H1 (cell line): ENCODE measurements at regions not wholly inside any gene's neighbourhood (a gene's known extent, or its start where the extent isn't known, plus 50 kb on each side); places are given as distances from the start of the nearest gene placed in this dataset.

Source experiments
- CTCF ChIA-PET: fragments of 300-600 bp; sonication (Branson Sonifier 250); formaldehyde crosslinking; loops from one replicate; lab custom pipeline; 2021; ENCODE audit not compliant: partially characterized antibody; lab: Charles Lee
- POLR2A ChIA-PET: fragments of 300-600 bp; sonication (Branson Sonifier 250); formaldehyde crosslinking; loops from one replicate; lab custom pipeline; 2021; ENCODE audit warnings: inconsistent platforms; ENCODE audit not compliant: partially characterized antibody; lab: Charles Lee
- DNase-seq, 2 experiments: peaks; one replicate each; pipeline versions ENCODE4 v3.0.0 to v3.0.0-alpha.2; 2010 to 2022; ENCODE audit warnings: low spot score in 2 of 2, low read depth in 1 of 2, mixed read lengths in 1 of 2
- FAIRE-seq: peaks from 2 replicates; lab custom pipeline; 2011; peaks lifted over from hg19 to GRCh38; lab: Jason Lieb, UNC
- H2AFZ ChIP-seq: 2 replicates; pipeline ENCODE4 v1.8.1; 2012; ENCODE audit warnings: low read length, inconsistent platforms
- H2AK5ac ChIP-seq: 2 replicates; pipeline ENCODE4 v1.6.1; 2013; ENCODE audit warnings: low read depth, low read length
- H2BK120ac ChIP-seq: replicated peaks from 2 replicates; pipeline ENCODE3; 2013; ENCODE audit warnings: low read depth, low read length, inconsistent platforms
- H2BK12ac ChIP-seq: 2 replicates; pipeline ENCODE4 v1.6.1; 2013; ENCODE audit warnings: low read depth, low read length
- H2BK15ac ChIP-seq: 2 replicates; pipeline ENCODE4 v1.6.1; 2013; ENCODE audit warnings: low read length
- H2BK20ac ChIP-seq: 2 replicates; pipeline ENCODE4 v1.6.1; 2013; ENCODE audit warnings: low read length
- H2BK5ac ChIP-seq: 2 replicates; pipeline ENCODE4 v1.6.1; 2013; ENCODE audit warnings: low read depth, low read length
- H3K14ac ChIP-seq: 2 replicates; pipeline ENCODE4 v1.6.1; 2013; ENCODE audit warnings: inconsistent platforms; ENCODE audit not compliant: insufficient read length
- H3K18ac ChIP-seq: 2 replicates; pipeline ENCODE4 v1.6.1; 2013; ENCODE audit warnings: low read length; ENCODE audit errors: extremely low read depth
- H3K23ac ChIP-seq: 2 replicates; pipeline ENCODE4 v1.6.1; 2013; ENCODE audit warnings: inconsistent platforms; ENCODE audit not compliant: insufficient read length
- H3K23me2 ChIP-seq: 2 replicates; pipeline ENCODE4 v1.6.1; 2013; ENCODE audit warnings: low read depth, low read length
- H3K27ac ChIP-seq: 2 replicates; pipeline ENCODE4 v1.6.1; 2011; ENCODE audit warnings: low read depth, low read length, inconsistent platforms
- H3K27me3 ChIP-seq, 4 experiments: replicated peaks in 1 of 4; 1 replicate in 1 of 4; 2 replicates in 3 of 4; pipeline versions ENCODE4 v1.6.1 to v1.8.1; 2011 to 2013; ENCODE audit warnings: low read length in 3 of 4, mild to moderate bottlenecking in 3 of 4, inconsistent platforms in 2 of 4, mixed read lengths in 2 of 4, moderate library complexity in 1 of 4; ENCODE audit not compliant: control insufficient read depth in 3 of 4, insufficient read depth in 3 of 4; ENCODE audit errors: extremely low read depth in 1 of 4
- H3K36me3 ChIP-seq, 4 experiments: 2 replicates each; pipeline versions ENCODE4 v1.6.1 to v1.8.1; 2011 to 2013; ENCODE audit warnings: mild to moderate bottlenecking in 4 of 4, low read length in 3 of 4, moderate library complexity in 2 of 4, control low read depth in 1 of 4, inconsistent platforms in 1 of 4; ENCODE audit not compliant: insufficient read depth in 4 of 4, control insufficient read depth in 2 of 4
- H3K4ac ChIP-seq: replicated peaks from 2 replicates; pipeline ENCODE3; 2013; ENCODE audit warnings: low read length, low read depth, mixed read lengths, inconsistent platforms; ENCODE audit not compliant: insufficient read length
- H3K4me1 ChIP-seq, 4 experiments: replicated peaks in 1 of 4; 1 replicate in 1 of 4; 2 replicates in 3 of 4; pipeline versions ENCODE4 v1.6.1 to v1.8.1; 2011 to 2013; ENCODE audit warnings: low read length in 3 of 4, inconsistent platforms in 2 of 4, mixed read lengths in 1 of 4; ENCODE audit not compliant: insufficient read depth in 4 of 4, control insufficient read depth in 3 of 4
- H3K4me2 ChIP-seq, 2 experiments: 2 replicates each; pipeline versions ENCODE4 v1.6.1 to v1.8.1; 2011 to 2013; ENCODE audit warnings: low read depth in 2 of 2, low read length in 2 of 2, control low read depth in 1 of 2, inconsistent platforms in 1 of 2, mild to moderate bottlenecking in 1 of 2; ENCODE audit not compliant: insufficient read depth in 1 of 2
- H3K4me3 ChIP-seq, 4 experiments: fragments of 200-600, 300-600 bp in 1 of 4; sonication (generic), shearing (Covaris generic), sonication (Bioruptor Twin) in 1 of 4; 2 replicates each; pipeline versions ENCODE4 v1.5.1 to v1.8.1; 2011 to 2016; ENCODE audit warnings: low read length in 4 of 4, low read depth in 3 of 4, control low read depth in 2 of 4, inconsistent platforms in 2 of 4, mild to moderate bottlenecking in 2 of 4, mixed read lengths in 1 of 4, moderate library complexity in 1 of 4; ENCODE audit not compliant: insufficient read depth in 2 of 4; ENCODE audit errors: extremely low read depth in 1 of 4
- H3K56ac ChIP-seq: replicated peaks from 2 replicates; pipeline ENCODE3; 2013; ENCODE audit warnings: low read depth, mild to moderate bottlenecking, mixed read lengths, low read length, inconsistent platforms; ENCODE audit not compliant: insufficient read length
- H3K79me1 ChIP-seq: 2 replicates; pipeline ENCODE4 v1.6.1; 2013; ENCODE audit warnings: low read depth, low read length, control low read depth
- H3K79me2 ChIP-seq, 2 experiments: 2 replicates each; pipeline versions ENCODE4 v1.6.1 to v1.8.1; 2012 to 2013; ENCODE audit warnings: low read length in 2 of 2, mild to moderate bottlenecking in 2 of 2, inconsistent platforms in 1 of 2; ENCODE audit not compliant: insufficient read depth in 2 of 2, control insufficient read depth in 1 of 2
- H3K9ac ChIP-seq, 4 experiments: replicated peaks in 1 of 4; 1 replicate in 1 of 4; 2 replicates in 3 of 4; pipeline versions ENCODE4 v1.6.1 to v1.8.1; 2011 to 2013; ENCODE audit warnings: low read depth in 3 of 4, low read length in 3 of 4, control low read depth in 2 of 4, mild to moderate bottlenecking in 2 of 4, moderate library complexity in 2 of 4, inconsistent platforms in 1 of 4; ENCODE audit errors: extremely low read depth in 1 of 4
- H3K9me3 ChIP-seq, 2 experiments: 2 replicates each; pipeline versions ENCODE4 v1.6.1 to v1.8.1; 2012 to 2013; ENCODE audit warnings: mild to moderate bottlenecking in 2 of 2, moderate library complexity in 2 of 2, control low read depth in 1 of 2, inconsistent platforms in 1 of 2, low read depth in 1 of 2, low read length in 1 of 2, mixed read lengths in 1 of 2; ENCODE audit not compliant: insufficient read depth in 2 of 2
- H4K20me1 ChIP-seq, 2 experiments: replicated peaks in 1 of 2; 2 replicates each; pipeline versions ENCODE3 to v1.8.1; 2011 to 2013; ENCODE audit warnings: inconsistent platforms in 2 of 2, low read length in 2 of 2, mild to moderate bottlenecking in 1 of 2; ENCODE audit not compliant: insufficient read depth in 2 of 2, control insufficient read depth in 1 of 2
- H4K5ac ChIP-seq: 2 replicates; pipeline ENCODE4 v1.6.1; 2013; ENCODE audit warnings: low read length, low read depth, mixed read lengths, inconsistent platforms; ENCODE audit not compliant: insufficient read length
- H4K8ac ChIP-seq: 2 replicates; pipeline ENCODE4 v1.8.0; 2013; ENCODE audit warnings: mild to moderate bottlenecking, moderate library complexity, low read length, inconsistent platforms; ENCODE audit not compliant: insufficient read depth; ENCODE audit errors: extremely low read depth
- H4K91ac ChIP-seq: replicated peaks from 2 replicates; pipeline ENCODE3; 2013; ENCODE audit warnings: low read length, mixed read lengths, inconsistent platforms; ENCODE audit not compliant: insufficient read length
- CBX5 ChIP-seq: fragments of 300-800, 300-1000 bp; sonication (generic); IDR thresholded peaks from 2 replicates; pipeline ENCODE4 v1.7.1; 2016; ENCODE audit warnings: antibody characterized with exemption, low read length, low read depth
- YY1 ChIP-seq: IDR thresholded peaks from 2 replicates; pipeline ENCODE4 v1.6.1; 2011; ENCODE audit warnings: low read depth, mild to moderate bottlenecking, low read length
- WGBS, 2 experiments: shearing (Covaris generic) in 1 of 2; methylation state at CpG; one replicate each; pipeline versions ENCODE4 v1.1.6 to v1.1.7; 2013 to 2015; ENCODE audit warnings: low lambda C conversion rate in 2 of 2, mixed read lengths in 2 of 2, inconsistent platforms in 1 of 2, low coverage in 1 of 2, missing lambda C conversion rate in 1 of 2; ENCODE audit not compliant: insufficient replicate concordance in 2 of 2, insufficient coverage in 1 of 2, insufficient read length in 1 of 2; ENCODE audit errors: extremely low coverage in 1 of 2, missing lambda C conversion rate in 1 of 2; 5-methylcytosine and 5-hydroxymethylcytosine counted together

DNA sequence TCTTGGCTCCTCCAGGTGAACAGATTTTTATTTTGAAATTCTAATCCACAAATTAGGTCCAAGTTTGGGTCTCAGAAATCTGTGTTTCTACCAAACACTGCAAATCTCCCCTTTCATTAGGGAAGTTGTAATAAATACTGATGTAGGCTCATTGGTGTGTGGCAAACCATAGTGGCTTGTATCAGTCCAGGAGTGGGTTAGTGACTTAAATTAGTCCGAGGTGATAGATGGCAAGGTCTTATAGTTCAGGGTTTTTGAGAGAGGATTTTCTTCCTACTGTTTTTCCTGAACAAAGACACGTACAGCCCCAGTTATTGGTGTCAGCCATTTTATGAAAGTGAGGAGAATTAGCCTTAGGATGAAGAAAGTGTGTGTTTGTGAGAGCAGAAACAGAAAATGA, 74.6 kb downstream of the RPRM start:
- Histone ChIP-seq H4K20me1 (no peaks in the 10 kb centered on the region), H3K18ac (peak overlapping the region; percentile 95), H3K79me2 (no peaks in the 10 kb centered on the region), H2BK5ac (peak overlapping the region; percentile 83; the same call in 1 of the 2 replicates), H3K23ac (no peak overlapping the region), H3K56ac (peak overlapping the region; percentile 97), H3K27me3 (no peaks in the 10 kb centered on the region), H2BK12ac (peak overlapping the region; percentile 84; the same call in 1 of the 2 replicates), H4K8ac (no peak overlapping the region), H3K4me3 (peak overlapping the region; percentile 40 to 74 (median 49); a peak in 7 of 8 replicates), H2AK5ac (no peak overlapping the region), H3K4me1 (peaks cover 0 to 17% (median 5%) of the 10 kb centered on the region in 4 experiments; a peak in 5 of 7 replicates), H3K4me2 (peak overlapping the region; percentile 48 to 78), H4K91ac (peak overlapping the region; percentile 99), H3K36me3 (no peaks in the 10 kb centered on the region), H3K9me3 (no peaks in the 10 kb centered on the region), H2BK15ac (0 out of 2 replicates have a peak overlapping the region, but pooled peaks have one; percentile 72), H2BK20ac (peak overlapping the region; percentile 61; the same call in 1 of the 2 replicates), H3K9ac (peak overlapping the region in 3 of 4 experiments; percentile 38 to 76 (median 52); a peak in 5 of 7 replicates), H3K14ac (no peak overlapping the region), H3K23me2 (peaks cover 4% of the 10 kb centered on the region; the same call in 1 of the 2 replicates), H3K79me1 (no peaks in the 10 kb centered on the region; the same call in 1 of the 2 replicates), H3K27ac (peak overlapping the region; percentile 68), H2BK120ac (peak overlapping the region; percentile 95), H2AFZ (0 out of 2 replicates have a peak overlapping the region, but pooled peaks have one; percentile 64), H3K4ac (peak overlapping the region; percentile 98), H4K5ac (peak overlapping the region; percentile 75)
- 83% methylated on average over 2 of the region's 2 CpGs; no CpG with 5 or more reads in 1 of the 2 experiments for WGBS, 2 experiments
- no peak for DNase-seq
- CTCF ChIA-PET: no interaction called here
- POLR2A ChIA-PET: interaction anchor here (1.3 to 2.6 kb wide), 3 partner anchors 15 to 48 kb away, joined by 3 to 10 read pairs (median 3); no protein-coding TSS in a partner anchor
- TF ChIP-seq YY1 (peak; percentile 16; the same call in 1 of the 2 replicates), CBX5 (no peak)
- no peak for FAIRE-seq
